ENCODE measurements at regions not wholly inside any gene's neighbourhood (a gene's known extent, or its start where the extent isn't known, plus 50 kb on each side); places are given as distances from the start of the nearest gene placed in this dataset.

DNA sequence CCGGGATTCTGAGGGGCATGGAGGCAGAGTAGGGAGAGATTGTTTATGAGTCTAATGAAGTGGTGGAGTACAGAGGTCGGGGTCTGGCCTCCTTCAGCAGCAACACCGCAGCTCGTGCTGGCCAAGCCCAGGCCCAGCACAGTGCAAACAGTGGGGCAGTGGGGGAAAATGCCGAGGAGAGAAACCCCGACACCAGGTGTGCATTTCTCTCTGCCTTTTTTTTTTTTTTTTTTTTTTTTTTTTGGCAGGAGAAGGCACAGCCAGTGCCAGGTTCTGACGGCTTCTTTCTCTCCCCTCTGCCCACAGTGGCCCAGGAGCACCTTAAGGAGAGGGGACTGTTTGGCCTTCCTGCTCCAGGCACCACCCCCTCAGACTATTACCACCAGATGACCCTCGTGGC, 219.3 kb downstream of the GLI2 start:
- TF ChIP-seq, protein P1, sequence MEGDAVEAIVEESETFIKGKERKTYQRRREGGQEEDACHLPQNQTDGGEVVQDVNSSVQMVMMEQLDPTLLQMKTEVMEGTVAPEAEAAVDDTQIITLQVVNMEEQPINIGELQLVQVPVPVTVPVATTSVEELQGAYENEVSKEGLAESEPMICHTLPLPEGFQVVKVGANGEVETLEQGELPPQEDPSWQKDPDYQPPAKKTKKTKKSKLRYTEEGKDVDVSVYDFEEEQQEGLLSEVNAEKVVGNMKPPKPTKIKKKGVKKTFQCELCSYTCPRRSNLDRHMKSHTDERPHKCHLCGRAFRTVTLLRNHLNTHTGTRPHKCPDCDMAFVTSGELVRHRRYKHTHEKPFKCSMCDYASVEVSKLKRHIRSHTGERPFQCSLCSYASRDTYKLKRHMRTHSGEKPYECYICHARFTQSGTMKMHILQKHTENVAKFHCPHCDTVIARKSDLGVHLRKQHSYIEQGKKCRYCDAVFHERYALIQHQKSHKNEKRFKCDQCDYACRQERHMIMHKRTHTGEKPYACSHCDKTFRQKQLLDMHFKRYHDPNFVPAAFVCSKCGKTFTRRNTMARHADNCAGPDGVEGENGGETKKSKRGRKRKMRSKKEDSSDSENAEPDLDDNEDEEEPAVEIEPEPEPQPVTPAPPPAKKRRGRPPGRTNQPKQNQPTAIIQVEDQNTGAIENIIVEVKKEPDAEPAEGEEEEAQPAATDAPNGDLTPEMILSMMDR (IDR thresholded peaks at IDR 0.05; ENCODE audit: low read depth, low read length): no peak
- no peak for TF ChIP-seq POLR2A (IDR thresholded peaks at IDR 0.05; ENCODE audit: extremely low read depth, insufficient read length)

Data from NB4 (cell line).